ENCODE measurements at regions not wholly inside any gene's neighbourhood (a gene's known extent, or its start where the extent isn't known, plus 50 kb on each side); places are given as distances from the start of the nearest gene placed in this dataset.

- no peak overlapping the region for H3K27ac ChIP-seq
- no peak for TF ChIP-seq CTCF (conservative IDR thresholded peaks at IDR 0.05)
Observed at GRCh38 chr7:22647451-22648257, 79.3 kb upstream of the IL6 start.

- H3K27ac ChIP-seq: no peak overlapping the region
- TF ChIP-seq CTCF (conservative IDR thresholded peaks at IDR 0.05): no peak
Observed at GRCh38 chr7:22645418-22646181, 81.4 kb upstream of the IL6 start.

- TF ChIP-seq CTCF (conservative IDR thresholded peaks at IDR 0.05): no peak
- H3K27ac ChIP-seq: no peak overlapping the region
Observed at GRCh38 chr7:22642454-22642853, 84.5 kb upstream of the IL6 start.

- TF ChIP-seq CTCF (conservative IDR thresholded peaks at IDR 0.05): no peak
- H3K27ac ChIP-seq: no peak overlapping the region
Observed at GRCh38 chr7:22640269-22640668, 86.7 kb upstream of the IL6 start.

- no peak overlapping the region for H3K27ac ChIP-seq
- no peak for TF ChIP-seq CTCF (conservative IDR thresholded peaks at IDR 0.05)
Observed at GRCh38 chr7:22639396-22639795, 87.6 kb upstream of the IL6 start.

GRCh38 chr7:22635349-22635748 is 91.7 kb upstream of the IL6 start:
- no peak for TF ChIP-seq CTCF (conservative IDR thresholded peaks at IDR 0.05)
- H3K27ac ChIP-seq: no peak overlapping the region

- no peak for TF ChIP-seq CTCF (conservative IDR thresholded peaks at IDR 0.05)
- no peak overlapping the region for H3K27ac ChIP-seq
Observed at GRCh38 chr7:22633954-22634474, 93.0 kb upstream of the IL6 start.
